Adrenal gland (tissue), 5 donors: ENCODE measurements at regions not wholly inside any gene's neighbourhood (a gene's known extent, or its start where the extent isn't known, plus 50 kb on each side); places are given as distances from the start of the nearest gene placed in this dataset.

Experiments used
- POLR2A ChIP-seq, 2 donors: fragments of 450-650 bp; IDR thresholded peaks; one replicate each; pipeline ENCODE4 v1.6.1; 2017; ENCODE audit warnings: antibody characterized with exemption in 2 of 2, mild to moderate bottlenecking in 2 of 2, moderate library complexity in 1 of 2
- TF ChIP-seq, protein P1 (sequence below), 6 experiments: fragments of 450-650 bp in 4 of 6; fragments of 200-600 bp in 2 of 6; sonication (generic) in 1 of 6; IDR thresholded peaks; 1 replicate in 5 of 6; 2 replicates in 1 of 6; pipeline versions ENCODE4 v1.5.1 to v1.8.0; 2016 to 2021; ENCODE audit warnings: antibody characterized with exemption in 6 of 6, mild to moderate bottlenecking in 2 of 6, moderate library complexity in 1 of 6
- donor health status: DM: no; HTN: no; CAD: no.

DNA sequence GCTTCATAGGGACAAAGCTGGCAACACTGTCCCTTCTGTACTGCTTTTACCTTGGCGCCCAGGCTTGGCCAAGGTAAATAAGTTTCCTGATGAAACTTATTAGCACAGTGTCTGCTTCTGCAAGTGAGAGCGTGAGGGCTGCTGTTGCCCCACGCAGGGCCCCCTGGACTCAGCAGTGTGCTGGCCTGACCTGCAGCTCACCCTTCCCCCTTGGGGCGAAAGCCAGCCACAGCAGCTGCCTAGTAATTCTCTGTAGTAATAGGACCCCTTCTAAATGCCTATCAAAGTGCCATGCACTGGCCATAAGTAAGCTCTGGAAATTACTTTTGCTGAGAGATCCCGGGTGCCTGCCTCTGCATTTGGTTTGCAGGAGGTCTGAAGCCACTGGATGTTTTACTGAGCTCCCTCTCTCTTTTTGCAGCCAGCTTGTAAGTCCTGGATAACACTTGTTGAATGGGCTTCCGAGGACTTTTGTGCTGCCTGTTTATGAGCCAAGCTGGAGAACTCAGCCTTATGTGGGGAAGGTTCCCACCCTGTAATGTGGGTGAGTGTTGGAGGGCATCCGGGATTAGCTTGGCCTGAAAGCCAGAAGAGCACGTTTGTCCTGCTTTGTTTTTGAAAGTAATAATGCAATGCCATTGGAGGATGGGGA, 293.9 kb downstream of the C7orf25 start:
- TF ChIP-seq, protein P1, sequence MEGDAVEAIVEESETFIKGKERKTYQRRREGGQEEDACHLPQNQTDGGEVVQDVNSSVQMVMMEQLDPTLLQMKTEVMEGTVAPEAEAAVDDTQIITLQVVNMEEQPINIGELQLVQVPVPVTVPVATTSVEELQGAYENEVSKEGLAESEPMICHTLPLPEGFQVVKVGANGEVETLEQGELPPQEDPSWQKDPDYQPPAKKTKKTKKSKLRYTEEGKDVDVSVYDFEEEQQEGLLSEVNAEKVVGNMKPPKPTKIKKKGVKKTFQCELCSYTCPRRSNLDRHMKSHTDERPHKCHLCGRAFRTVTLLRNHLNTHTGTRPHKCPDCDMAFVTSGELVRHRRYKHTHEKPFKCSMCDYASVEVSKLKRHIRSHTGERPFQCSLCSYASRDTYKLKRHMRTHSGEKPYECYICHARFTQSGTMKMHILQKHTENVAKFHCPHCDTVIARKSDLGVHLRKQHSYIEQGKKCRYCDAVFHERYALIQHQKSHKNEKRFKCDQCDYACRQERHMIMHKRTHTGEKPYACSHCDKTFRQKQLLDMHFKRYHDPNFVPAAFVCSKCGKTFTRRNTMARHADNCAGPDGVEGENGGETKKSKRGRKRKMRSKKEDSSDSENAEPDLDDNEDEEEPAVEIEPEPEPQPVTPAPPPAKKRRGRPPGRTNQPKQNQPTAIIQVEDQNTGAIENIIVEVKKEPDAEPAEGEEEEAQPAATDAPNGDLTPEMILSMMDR (IDR thresholded peaks at IDR 0.05) = no peak
- TF ChIP-seq POLR2A (IDR thresholded peaks at IDR 0.05) = no peak
